Parathyroid adenoma (tissue), 2 donors: ENCODE measurements at regions not wholly inside any gene's neighbourhood (a gene's known extent, or its start where the extent isn't known, plus 50 kb on each side); places are given as distances from the start of the nearest gene placed in this dataset.

Source experiments
- H2AFZ ChIP-seq: fragments of 300-600 bp; sonication (generic); one replicate; pipeline ENCODE4 v1.7.0; 2017; ENCODE audit warnings: antibody characterized with exemption, mild to moderate bottlenecking
- H3K27ac ChIP-seq: fragments of 300-600 bp; sonication (generic); one replicate; pipeline ENCODE4 v1.7.0; 2017
- H3K27me3 ChIP-seq: fragments of 300-600 bp; sonication (generic); one replicate; pipeline ENCODE4 v1.7.0; 2017; ENCODE audit warnings: low read length; ENCODE audit not compliant: control insufficient read depth, insufficient read depth
- H3K36me3 ChIP-seq: fragments of 300-600 bp; sonication (generic); one replicate; pipeline ENCODE4 v1.7.0; 2017; ENCODE audit warnings: low read length; ENCODE audit not compliant: control insufficient read depth, insufficient read depth
- H3K4me1 ChIP-seq: fragments of 300-600 bp; sonication (generic); one replicate; pipeline ENCODE4 v1.7.0; 2017; ENCODE audit warnings: control low read depth
- H3K4me2 ChIP-seq: fragments of 300-600 bp; sonication (generic); one replicate; pipeline ENCODE4 v1.7.0; 2017; ENCODE audit warnings: low read length
- H3K4me3 ChIP-seq: fragments of 300-600 bp; sonication (generic); one replicate; pipeline ENCODE4 v1.7.0; 2017; ENCODE audit warnings: low read depth, low read length
- H3K79me2 ChIP-seq: fragments of 300-600 bp; sonication (generic); one replicate; pipeline ENCODE4 v1.7.0; 2017; ENCODE audit warnings: control low read depth
- H3K9ac ChIP-seq: fragments of 300-600 bp; sonication (generic); one replicate; pipeline ENCODE4 v1.7.0; 2017; ENCODE audit warnings: mild to moderate bottlenecking
- H3K9me3 ChIP-seq: fragments of 300-600 bp; sonication (generic); one replicate; pipeline ENCODE4 v1.7.0; 2017; ENCODE audit warnings: low read length; ENCODE audit not compliant: control insufficient read depth
- TF ChIP-seq, protein P1 (sequence below): fragments of 300-600 bp; sonication (generic); IDR thresholded peaks from one replicate; pipeline ENCODE4 v1.7.0; 2017; ENCODE audit warnings: antibody characterized with exemption, mild to moderate bottlenecking
- donor health status: primary hyperparathyroidism.

GRCh38 chr14:105859717-105860614 lies 333.6 kb downstream of the TMEM121 start:
- Histone ChIP-seq H3K27ac (no peak overlapping the region), H3K27me3 (no peaks in the 10 kb centered on the region), H3K4me3 (no peak overlapping the region), H3K79me2 (no peaks in the 10 kb centered on the region), H3K9ac (no peak overlapping the region), H3K36me3 (no peaks in the 10 kb centered on the region), H3K4me2 (no peak overlapping the region), H3K9me3 (no peaks in the 10 kb centered on the region), H3K4me1 (no peaks in the 10 kb centered on the region), H2AFZ (no peak overlapping the region)
- TF ChIP-seq, protein P1, sequence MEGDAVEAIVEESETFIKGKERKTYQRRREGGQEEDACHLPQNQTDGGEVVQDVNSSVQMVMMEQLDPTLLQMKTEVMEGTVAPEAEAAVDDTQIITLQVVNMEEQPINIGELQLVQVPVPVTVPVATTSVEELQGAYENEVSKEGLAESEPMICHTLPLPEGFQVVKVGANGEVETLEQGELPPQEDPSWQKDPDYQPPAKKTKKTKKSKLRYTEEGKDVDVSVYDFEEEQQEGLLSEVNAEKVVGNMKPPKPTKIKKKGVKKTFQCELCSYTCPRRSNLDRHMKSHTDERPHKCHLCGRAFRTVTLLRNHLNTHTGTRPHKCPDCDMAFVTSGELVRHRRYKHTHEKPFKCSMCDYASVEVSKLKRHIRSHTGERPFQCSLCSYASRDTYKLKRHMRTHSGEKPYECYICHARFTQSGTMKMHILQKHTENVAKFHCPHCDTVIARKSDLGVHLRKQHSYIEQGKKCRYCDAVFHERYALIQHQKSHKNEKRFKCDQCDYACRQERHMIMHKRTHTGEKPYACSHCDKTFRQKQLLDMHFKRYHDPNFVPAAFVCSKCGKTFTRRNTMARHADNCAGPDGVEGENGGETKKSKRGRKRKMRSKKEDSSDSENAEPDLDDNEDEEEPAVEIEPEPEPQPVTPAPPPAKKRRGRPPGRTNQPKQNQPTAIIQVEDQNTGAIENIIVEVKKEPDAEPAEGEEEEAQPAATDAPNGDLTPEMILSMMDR: no peak

DNA sequence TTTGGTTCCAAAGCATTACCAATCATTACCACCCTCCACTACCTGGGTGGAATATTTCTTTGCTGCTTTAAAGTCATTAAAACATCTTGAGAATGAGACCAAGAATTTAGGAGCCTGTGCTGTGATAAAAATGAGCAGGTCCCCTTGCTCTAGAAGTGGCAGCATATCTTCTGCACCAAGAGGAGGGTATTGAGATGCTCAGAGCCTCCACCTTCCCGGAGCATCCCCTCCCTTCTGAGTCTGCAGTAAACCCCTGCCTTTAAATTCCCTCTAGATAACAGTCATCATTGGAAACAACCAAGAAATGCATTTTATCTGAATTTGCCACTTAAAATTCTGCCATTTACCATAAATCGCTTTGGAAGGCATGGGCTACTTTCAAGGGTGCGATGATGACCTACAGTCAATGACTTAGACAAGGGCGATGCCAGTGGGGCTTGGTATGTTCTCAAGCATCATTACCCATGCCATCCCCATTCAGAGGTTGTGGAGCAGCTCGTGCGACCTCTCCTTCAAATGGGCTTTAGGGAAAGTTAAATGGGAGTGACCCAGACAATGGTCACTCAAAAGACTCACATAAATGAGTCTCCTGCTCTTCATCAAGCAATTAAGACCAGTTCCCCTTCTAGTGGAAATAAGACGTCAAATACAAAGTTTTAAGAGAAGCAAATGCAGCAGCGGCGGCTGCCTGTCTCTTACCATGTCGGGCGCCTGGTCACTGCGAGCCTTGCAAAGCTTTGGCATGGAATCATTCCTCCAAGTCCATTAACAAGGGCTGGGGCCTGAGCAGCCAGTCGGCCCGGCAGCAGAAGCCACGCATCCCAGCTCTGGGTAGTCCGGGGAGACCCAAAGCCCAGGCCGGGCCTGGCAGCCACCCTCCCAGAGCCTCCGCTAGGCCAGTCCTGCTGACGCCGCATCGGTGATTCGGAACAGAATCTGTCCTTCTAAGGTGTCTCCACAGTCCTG lies 334.5 kb downstream of the TMEM121 start:
- no peak overlapping the region for H3K9ac ChIP-seq
- H3K4me2 ChIP-seq: no peak overlapping the region
- no peaks in the 10 kb centered on the region for H3K4me1 ChIP-seq
- TF ChIP-seq, protein P1: no peak
- no peaks in the 10 kb centered on the region for H3K36me3 ChIP-seq
- no peak overlapping the region for H3K27ac ChIP-seq
- H2AFZ ChIP-seq: no peak overlapping the region
- no peaks in the 10 kb centered on the region for H3K9me3 ChIP-seq
- H3K79me2 ChIP-seq: no peaks in the 10 kb centered on the region
- H3K4me3 ChIP-seq: no peak overlapping the region
- no peaks in the 10 kb centered on the region for H3K27me3 ChIP-seq

DNA sequence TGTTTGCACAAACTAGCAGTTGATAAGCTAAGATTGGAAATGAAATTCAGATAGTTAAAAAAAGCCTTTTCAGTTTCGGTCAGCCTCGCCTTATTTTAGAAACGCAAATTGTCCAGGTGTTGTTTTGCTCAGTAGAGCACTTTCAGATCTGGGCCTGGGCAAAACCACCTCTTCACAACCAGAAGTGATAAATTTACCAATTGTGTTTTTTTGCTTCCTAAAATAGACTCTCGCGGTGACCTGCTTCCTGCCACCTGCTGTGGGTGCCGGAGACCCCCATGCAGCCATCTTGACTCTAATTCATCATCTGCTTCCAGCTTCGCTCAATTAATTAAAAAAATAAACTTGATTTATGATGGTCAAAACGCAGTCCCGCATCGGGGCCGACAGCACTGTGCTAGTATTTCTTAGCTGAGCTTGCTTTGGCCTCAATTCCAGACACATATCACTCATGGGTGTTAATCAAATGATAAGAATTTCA lies 335.6 kb downstream of the TMEM121 start:
- Histone ChIP-seq H3K4me2 (no peak overlapping the region), H3K36me3 (no peaks in the 10 kb centered on the region), H3K27me3 (no peaks in the 10 kb centered on the region), H3K27ac (no peak overlapping the region), H3K79me2 (no peaks in the 10 kb centered on the region), H2AFZ (no peak overlapping the region), H3K4me3 (no peak overlapping the region), H3K9ac (no peak overlapping the region), H3K4me1 (no peaks in the 10 kb centered on the region), H3K9me3 (no peaks in the 10 kb centered on the region)
- TF ChIP-seq, protein P1: no peak

GRCh38 chr14:105862581-105863239 lies 336.3 kb downstream of the TMEM121 start:
- no peak overlapping the region for H3K4me2 ChIP-seq
- H3K4me1 ChIP-seq: no peaks in the 10 kb centered on the region
- no peaks in the 10 kb centered on the region for H3K9me3 ChIP-seq
- TF ChIP-seq, protein P1: no peak
- no peak overlapping the region for H3K4me3 ChIP-seq
- H2AFZ ChIP-seq: no peak overlapping the region
- no peaks in the 10 kb centered on the region for H3K27me3 ChIP-seq
- no peaks in the 10 kb centered on the region for H3K36me3 ChIP-seq
- H3K9ac ChIP-seq: no peak overlapping the region
- no peak overlapping the region for H3K27ac ChIP-seq
- no peaks in the 10 kb centered on the region for H3K79me2 ChIP-seq
